ENCODE measurements at regions not wholly inside any gene's neighbourhood (a gene's known extent, or its start where the extent isn't known, plus 50 kb on each side); places are given as distances from the start of the nearest gene placed in this dataset.

GRCh38 chr2:49294225-49294624 is 139.9 kb upstream of the FSHR start:
- no peaks in the 10 kb centered on the region for H3K27me3 Mint-ChIP-seq (ENCODE audit: insufficient read depth, unreplicated experiment)
- ChIA-PET CTCF (interaction anchor here (0.6 kb wide), 1 partner anchor 8 kb away, joined by 3 read pairs; no protein-coding TSS in a partner anchor), POLR2A (no interaction called here)
- no TSS peak for BruUV-seq (replicated peaks)
- H3K4me3 Mint-ChIP-seq (ENCODE audit: unreplicated experiment) = no peak overlapping the region
- intact Hi-C loops (cut with micrococcal nuclease) = no loop called here
- DNase-seq (ENCODE audit: unreplicated experiment) = no peak
- peak overlapping the region; percentile 21 for H3K27ac Mint-ChIP-seq (ENCODE audit: low read depth, unreplicated experiment)
- H3K4me1 Mint-ChIP-seq (ENCODE audit: insufficient read depth, unreplicated experiment) = no peaks in the 10 kb centered on the region
- H3K9me3 Mint-ChIP-seq (ENCODE audit: unreplicated experiment) = peaks cover 10% of the 10 kb centered on the region
- H3K36me3 Mint-ChIP-seq (ENCODE audit: insufficient read depth, unreplicated experiment) = no peaks in the 10 kb centered on the region
- no peak for TF ChIP-seq CTCF (IDR thresholded peaks at IDR 0.05; ENCODE audit: unreplicated experiment)

DNA sequence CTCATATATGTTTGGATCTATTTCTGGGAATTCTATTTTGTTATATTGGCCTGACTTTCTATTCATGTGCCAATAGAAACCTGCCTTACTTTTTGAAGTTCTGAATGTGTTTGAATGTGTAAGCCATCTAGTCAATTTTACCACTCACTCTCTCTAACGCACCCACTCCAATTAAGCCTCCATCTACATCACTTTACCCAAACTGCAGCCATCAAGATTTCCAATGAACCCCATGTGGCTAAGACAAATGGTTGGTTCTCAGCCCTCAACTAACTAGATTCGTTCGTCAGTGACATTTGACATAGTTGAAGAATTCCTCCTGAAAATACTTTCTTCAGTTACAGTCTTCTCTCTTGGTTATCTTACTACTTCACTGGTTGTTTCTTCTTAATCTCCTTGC is 137.3 kb upstream of the FSHR start:
- intact Hi-C loops (cut with micrococcal nuclease) = no loop called here
- ChIA-PET POLR2A (no interaction called here), CTCF (no interaction called here)
- Mint-ChIP-seq H3K4me3 (ENCODE audit: unreplicated experiment) (no peak overlapping the region), H3K36me3 (ENCODE audit: insufficient read depth, unreplicated experiment) (no peaks in the 10 kb centered on the region), H3K9me3 (ENCODE audit: unreplicated experiment) (peaks cover 10% of the 10 kb centered on the region), H3K27ac (ENCODE audit: low read depth, unreplicated experiment) (no peak overlapping the region), H3K27me3 (ENCODE audit: insufficient read depth, unreplicated experiment) (peaks cover 4% of the 10 kb centered on the region), H3K4me1 (ENCODE audit: insufficient read depth, unreplicated experiment) (no peaks in the 10 kb centered on the region)
- TF ChIP-seq CTCF (IDR thresholded peaks at IDR 0.05; ENCODE audit: unreplicated experiment) = no peak
- no TSS peak for BruUV-seq (replicated peaks)
- no peak for DNase-seq (ENCODE audit: unreplicated experiment)

GRCh38 chr2:49289711-49290110 is 135.4 kb upstream of the FSHR start:
- H3K9me3 Mint-ChIP-seq (ENCODE audit: unreplicated experiment) = peaks cover 10% of the 10 kb centered on the region
- POLR2A ChIA-PET = no interaction called here
- no peaks in the 10 kb centered on the region for H3K36me3 Mint-ChIP-seq (ENCODE audit: insufficient read depth, unreplicated experiment)
- CTCF ChIA-PET = no interaction called here
- no peak overlapping the region for H3K4me3 Mint-ChIP-seq (ENCODE audit: unreplicated experiment)
- H3K27me3 Mint-ChIP-seq (ENCODE audit: insufficient read depth, unreplicated experiment) = peaks cover 15% of the 10 kb centered on the region
- no TSS peak for BruUV-seq (replicated peaks)
- H3K4me1 Mint-ChIP-seq (ENCODE audit: insufficient read depth, unreplicated experiment) = no peaks in the 10 kb centered on the region
- no peak for DNase-seq (ENCODE audit: unreplicated experiment)
- intact Hi-C loops (cut with micrococcal nuclease) = no loop called here
- no peak overlapping the region for H3K27ac Mint-ChIP-seq (ENCODE audit: low read depth, unreplicated experiment)
- TF ChIP-seq CTCF (IDR thresholded peaks at IDR 0.05; ENCODE audit: unreplicated experiment) = no peak

- no TSS peak for BruUV-seq (replicated peaks)
- ChIA-PET POLR2A (no interaction called here), CTCF (no interaction called here)
- no peak for DNase-seq (ENCODE audit: unreplicated experiment)
- intact Hi-C loops (cut with micrococcal nuclease) = no loop called here
- Mint-ChIP-seq H3K4me1 (ENCODE audit: insufficient read depth, unreplicated experiment) (no peaks in the 10 kb centered on the region), H3K27me3 (ENCODE audit: insufficient read depth, unreplicated experiment) (peaks cover 15% of the 10 kb centered on the region), H3K27ac (ENCODE audit: low read depth, unreplicated experiment) (no peak overlapping the region), H3K9me3 (ENCODE audit: unreplicated experiment) (peaks cover 10% of the 10 kb centered on the region), H3K4me3 (ENCODE audit: unreplicated experiment) (no peak overlapping the region), H3K36me3 (ENCODE audit: insufficient read depth, unreplicated experiment) (no peaks in the 10 kb centered on the region)
- TF ChIP-seq CTCF (IDR thresholded peaks at IDR 0.05; ENCODE audit: unreplicated experiment) = no peak
Observed at GRCh38 chr2:49288902-49289700, 134.8 kb upstream of the FSHR start.
